BE2C (cell line): ENCODE measurements at regions not wholly inside any gene's neighbourhood (a gene's known extent, or its start where the extent isn't known, plus 50 kb on each side); places are given as distances from the start of the nearest gene placed in this dataset.

Experiments
- DNase-seq: peaks from one replicate; pipeline ENCODE4 v3.0.0-alpha.2; 2020
- H3K27me3 ChIP-seq: fragments of 250-450 bp; sonication (Bioruptor Pico); 2 replicates; pipeline ENCODE4 v1.5.1; 2020; ENCODE audit warnings: mild to moderate bottlenecking
- H3K36me3 ChIP-seq: fragments of 250-450 bp; sonication (Bioruptor Pico); 2 replicates; pipeline ENCODE4 v1.5.1; 2020; ENCODE audit warnings: mild to moderate bottlenecking
- H3K4me1 ChIP-seq: fragments of 250-450 bp; sonication (Bioruptor Pico); 2 replicates; pipeline ENCODE4 v1.5.1; 2020
- H3K4me3 ChIP-seq: 2 replicates; pipeline ENCODE4 v1.5.1; 2011; ENCODE audit warnings: low read depth, low read length
- H3K9me3 ChIP-seq: fragments of 250-450 bp; sonication (Bioruptor Pico); 2 replicates; pipeline ENCODE4 v1.5.1; 2020
- TF ChIP-seq, protein P1 (sequence below): IDR thresholded peaks from 2 replicates; pipeline ENCODE4 v1.5.1; 2012; ENCODE audit warnings: mild to moderate bottlenecking, low read depth, low read length

GRCh38 chr6:125526007-125526720, 223.3 kb upstream of the HEY2 start:
- Histone ChIP-seq H3K9me3 (no peaks in the 10 kb centered on the region), H3K4me1 (no peaks in the 10 kb centered on the region), H3K36me3 (no peaks in the 10 kb centered on the region), H3K4me3 (no peak overlapping the region), H3K27me3 (peaks cover 36% of the 10 kb centered on the region)
- TF ChIP-seq, protein P1, sequence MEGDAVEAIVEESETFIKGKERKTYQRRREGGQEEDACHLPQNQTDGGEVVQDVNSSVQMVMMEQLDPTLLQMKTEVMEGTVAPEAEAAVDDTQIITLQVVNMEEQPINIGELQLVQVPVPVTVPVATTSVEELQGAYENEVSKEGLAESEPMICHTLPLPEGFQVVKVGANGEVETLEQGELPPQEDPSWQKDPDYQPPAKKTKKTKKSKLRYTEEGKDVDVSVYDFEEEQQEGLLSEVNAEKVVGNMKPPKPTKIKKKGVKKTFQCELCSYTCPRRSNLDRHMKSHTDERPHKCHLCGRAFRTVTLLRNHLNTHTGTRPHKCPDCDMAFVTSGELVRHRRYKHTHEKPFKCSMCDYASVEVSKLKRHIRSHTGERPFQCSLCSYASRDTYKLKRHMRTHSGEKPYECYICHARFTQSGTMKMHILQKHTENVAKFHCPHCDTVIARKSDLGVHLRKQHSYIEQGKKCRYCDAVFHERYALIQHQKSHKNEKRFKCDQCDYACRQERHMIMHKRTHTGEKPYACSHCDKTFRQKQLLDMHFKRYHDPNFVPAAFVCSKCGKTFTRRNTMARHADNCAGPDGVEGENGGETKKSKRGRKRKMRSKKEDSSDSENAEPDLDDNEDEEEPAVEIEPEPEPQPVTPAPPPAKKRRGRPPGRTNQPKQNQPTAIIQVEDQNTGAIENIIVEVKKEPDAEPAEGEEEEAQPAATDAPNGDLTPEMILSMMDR, result no peak
- DNase-seq, result no peak

- Histone ChIP-seq H3K9me3 (no peaks in the 10 kb centered on the region), H3K4me1 (no peaks in the 10 kb centered on the region), H3K36me3 (no peaks in the 10 kb centered on the region), H3K4me3 (no peak overlapping the region), H3K27me3 (peaks cover 50% of the 10 kb centered on the region)
- DNase-seq, result peak; percentile 6
- TF ChIP-seq, protein P1, result no peak
Measured at GRCh38 chr6:125528621-125529041, 220.8 kb upstream of the HEY2 start.

- no peak for DNase-seq
- H3K9me3 ChIP-seq, result no peaks in the 10 kb centered on the region
- TF ChIP-seq, protein P1, result no peak
- peaks cover 54% of the 10 kb centered on the region for H3K27me3 ChIP-seq
- H3K36me3 ChIP-seq, result no peaks in the 10 kb centered on the region
- no peaks in the 10 kb centered on the region for H3K4me1 ChIP-seq
- no peak overlapping the region for H3K4me3 ChIP-seq
Measured at GRCh38 chr6:125529061-125529460, 220.4 kb upstream of the HEY2 start.

DNA sequence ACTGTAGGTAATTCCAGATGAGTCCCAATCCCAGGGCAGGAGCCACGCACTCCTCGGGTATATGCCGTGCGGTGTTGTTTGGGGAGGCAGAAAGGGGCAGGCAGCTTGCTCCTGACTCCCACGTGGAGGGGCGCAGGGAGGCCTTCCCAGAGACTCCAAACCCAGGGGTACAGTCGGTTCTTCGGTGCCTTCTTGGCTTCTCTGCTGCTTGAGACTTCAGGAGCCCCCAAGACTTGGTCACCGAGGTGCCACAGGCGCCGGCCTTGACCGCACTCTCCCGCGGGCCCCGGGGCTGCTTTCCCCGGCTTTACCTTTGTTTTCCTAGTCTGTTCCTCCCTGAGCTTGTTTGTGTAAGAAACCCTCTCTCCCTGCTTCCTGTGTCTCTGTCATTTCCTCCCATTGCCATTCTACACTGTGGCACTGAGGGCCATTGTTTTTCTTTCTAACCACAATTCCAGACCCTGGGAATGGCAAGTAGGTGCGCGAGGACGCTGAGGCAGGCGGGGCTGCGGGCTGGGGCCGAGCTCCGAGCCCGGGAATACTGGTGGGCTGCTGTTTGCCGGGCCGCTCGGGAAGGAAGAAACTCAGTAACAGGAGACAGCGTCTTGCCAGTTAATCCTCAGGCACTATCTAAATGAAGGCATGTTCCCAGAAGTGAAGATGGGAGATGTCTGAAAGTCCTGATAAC, 215.6 kb upstream of the HEY2 start:
- Histone ChIP-seq H3K36me3 (no peaks in the 10 kb centered on the region), H3K27me3 (peaks cover 65% of the 10 kb centered on the region), H3K9me3 (no peaks in the 10 kb centered on the region), H3K4me1 (no peaks in the 10 kb centered on the region; the same call in 1 of the 2 replicates), H3K4me3 (no peak overlapping the region)
- DNase-seq, result no peak
- TF ChIP-seq, protein P1, result no peak

- H3K9me3 ChIP-seq, result no peaks in the 10 kb centered on the region
- H3K27me3 ChIP-seq, result peaks cover 57% of the 10 kb centered on the region
- DNase-seq, result no peak
- TF ChIP-seq, protein P1, result no peak
- H3K4me1 ChIP-seq, result no peaks in the 10 kb centered on the region; the same call in 1 of the 2 replicates
- no peak overlapping the region for H3K4me3 ChIP-seq
- no peaks in the 10 kb centered on the region for H3K36me3 ChIP-seq
Measured at GRCh38 chr6:125534430-125535263, 214.8 kb upstream of the HEY2 start.
